ENCODE measurements at regions not wholly inside any gene's neighbourhood (a gene's known extent, or its start where the extent isn't known, plus 50 kb on each side); places are given as distances from the start of the nearest gene placed in this dataset.

GRCh38 chr1:208644401-208645160 is 400.4 kb upstream of the PLXNA2 start:
- no peak for TF ChIP-seq EZH2 (IDR thresholded peaks at IDR 0.05; ENCODE audit: insufficient read depth, low read length)
- TF ChIP-seq, protein P1, sequence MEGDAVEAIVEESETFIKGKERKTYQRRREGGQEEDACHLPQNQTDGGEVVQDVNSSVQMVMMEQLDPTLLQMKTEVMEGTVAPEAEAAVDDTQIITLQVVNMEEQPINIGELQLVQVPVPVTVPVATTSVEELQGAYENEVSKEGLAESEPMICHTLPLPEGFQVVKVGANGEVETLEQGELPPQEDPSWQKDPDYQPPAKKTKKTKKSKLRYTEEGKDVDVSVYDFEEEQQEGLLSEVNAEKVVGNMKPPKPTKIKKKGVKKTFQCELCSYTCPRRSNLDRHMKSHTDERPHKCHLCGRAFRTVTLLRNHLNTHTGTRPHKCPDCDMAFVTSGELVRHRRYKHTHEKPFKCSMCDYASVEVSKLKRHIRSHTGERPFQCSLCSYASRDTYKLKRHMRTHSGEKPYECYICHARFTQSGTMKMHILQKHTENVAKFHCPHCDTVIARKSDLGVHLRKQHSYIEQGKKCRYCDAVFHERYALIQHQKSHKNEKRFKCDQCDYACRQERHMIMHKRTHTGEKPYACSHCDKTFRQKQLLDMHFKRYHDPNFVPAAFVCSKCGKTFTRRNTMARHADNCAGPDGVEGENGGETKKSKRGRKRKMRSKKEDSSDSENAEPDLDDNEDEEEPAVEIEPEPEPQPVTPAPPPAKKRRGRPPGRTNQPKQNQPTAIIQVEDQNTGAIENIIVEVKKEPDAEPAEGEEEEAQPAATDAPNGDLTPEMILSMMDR (IDR thresholded peaks at IDR 0.05; ENCODE audit: insufficient read depth, low read depth, low read length), result no peak
- H3K36me3 ChIP-seq (ENCODE audit: insufficient read depth, low read length), result no peaks in the 10 kb centered on the region
- H3K9me3 Mint-ChIP-seq (ENCODE audit: unreplicated experiment), result no peaks in the 10 kb centered on the region
- no peak overlapping the region for H2AFZ ChIP-seq (ENCODE audit: low read depth, low read length)
- H3K4me3 Mint-ChIP-seq (ENCODE audit: unreplicated experiment), result no peak overlapping the region
- peaks cover 4% of the 10 kb centered on the region for H3K4me1 Mint-ChIP-seq (ENCODE audit: low read depth, unreplicated experiment)
- no peaks in the 10 kb centered on the region for H3K9me3 ChIP-seq (ENCODE audit: insufficient read depth, low read depth, low read length)
- FAIRE-seq (no peak), DNase-seq (ENCODE audit: low read depth) (no peak)
- no peak overlapping the region for H3K27ac Mint-ChIP-seq (ENCODE audit: unreplicated experiment)
- H3K79me2 ChIP-seq (ENCODE audit: insufficient read depth, low read length), result no peaks in the 10 kb centered on the region
- no peak overlapping the region for H3K4me2 ChIP-seq (ENCODE audit: low read length)
- no peak overlapping the region for H3K27ac ChIP-seq (ENCODE audit: low read depth, low read length)
- H4K20me1 ChIP-seq (ENCODE audit: insufficient read depth, low read length), result no peaks in the 10 kb centered on the region
- H3K4me1 ChIP-seq (ENCODE audit: insufficient read depth, low read length), result no peaks in the 10 kb centered on the region
- no peak overlapping the region for H3K9ac ChIP-seq (ENCODE audit: low read length)
- no peak overlapping the region for H3K4me3 ChIP-seq (ENCODE audit: insufficient read depth, low read depth, low read length)
- H3K27me3 ChIP-seq (ENCODE audit: insufficient read depth, low read length), result no peaks in the 10 kb centered on the region
- peaks cover 5% of the 10 kb centered on the region for H3K27me3 Mint-ChIP-seq (ENCODE audit: low read depth, unreplicated experiment)
- no peaks in the 10 kb centered on the region for H3K36me3 Mint-ChIP-seq (ENCODE audit: low read depth, unreplicated experiment)

DNA sequence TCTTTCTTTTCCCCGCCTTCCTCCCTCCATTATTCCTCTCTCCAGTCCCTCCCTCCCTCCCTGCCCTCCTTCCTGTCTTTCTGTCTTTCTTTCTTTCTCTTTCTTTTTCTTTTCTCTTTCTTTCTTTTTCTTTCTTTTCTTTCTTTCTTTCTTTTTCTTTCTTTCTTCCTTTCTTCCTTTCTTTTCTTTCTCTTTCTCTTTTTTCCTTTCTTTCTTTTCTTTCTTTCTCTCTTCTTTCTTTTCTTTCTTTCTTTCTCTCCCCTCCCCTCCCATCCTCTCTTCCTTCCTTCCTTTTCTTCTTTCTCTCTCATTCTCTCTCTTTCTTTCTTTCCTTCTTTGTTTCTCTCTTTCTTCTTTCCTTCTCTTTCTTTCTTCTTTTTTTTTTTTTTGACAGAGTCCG is 402.2 kb upstream of the PLXNA2 start:
- H3K9me3 ChIP-seq (ENCODE audit: insufficient read depth, low read depth, low read length), result no peaks in the 10 kb centered on the region
- no peaks in the 10 kb centered on the region for H3K36me3 Mint-ChIP-seq (ENCODE audit: low read depth, unreplicated experiment)

More for the DNA sequence above, 402.2 kb upstream of the PLXNA2 start:
- Mint-ChIP-seq H3K9me3 (ENCODE audit: unreplicated experiment) (no peaks in the 10 kb centered on the region), H3K4me1 (ENCODE audit: low read depth, unreplicated experiment) (peaks cover 4% of the 10 kb centered on the region), H3K27ac (ENCODE audit: unreplicated experiment) (no peak overlapping the region), H3K27me3 (ENCODE audit: low read depth, unreplicated experiment) (peaks cover 7% of the 10 kb centered on the region), H3K4me3 (ENCODE audit: unreplicated experiment) (no peak overlapping the region)
- FAIRE-seq (no peak), DNase-seq (ENCODE audit: low read depth) (no peak)
- H4K20me1 ChIP-seq (ENCODE audit: insufficient read depth, low read length), result no peaks in the 10 kb centered on the region
- no peak overlapping the region for H3K4me2 ChIP-seq (ENCODE audit: low read length)
- H3K4me3 ChIP-seq (ENCODE audit: insufficient read depth, low read depth, low read length), result no peak overlapping the region
- H3K27me3 ChIP-seq (ENCODE audit: insufficient read depth, low read length), result no peaks in the 10 kb centered on the region
- TF ChIP-seq, protein P1 (IDR thresholded peaks at IDR 0.05; ENCODE audit: insufficient read depth, low read depth, low read length), result no peak
- no peak for TF ChIP-seq EZH2 (IDR thresholded peaks at IDR 0.05; ENCODE audit: insufficient read depth, low read length)
- no peaks in the 10 kb centered on the region for H3K36me3 ChIP-seq (ENCODE audit: insufficient read depth, low read length)
- H3K4me1 ChIP-seq (ENCODE audit: insufficient read depth, low read length), result no peaks in the 10 kb centered on the region
- no peak overlapping the region for H2AFZ ChIP-seq (ENCODE audit: low read depth, low read length)
- no peak overlapping the region for H3K9ac ChIP-seq (ENCODE audit: low read length)
- no peaks in the 10 kb centered on the region for H3K79me2 ChIP-seq (ENCODE audit: insufficient read depth, low read length)
- no peak overlapping the region for H3K27ac ChIP-seq (ENCODE audit: low read depth, low read length)
